Glomerular endothelial cell (primary cell): ENCODE measurements at regions not wholly inside any gene's neighbourhood (a gene's known extent, or its start where the extent isn't known, plus 50 kb on each side); places are given as distances from the start of the nearest gene placed in this dataset.
"Not testable (repeated sequence)": the region's sequence is repeated elsewhere in the genome, so short reads cannot be mapped to it uniquely, and the experiment has no call there.

Experiments used
- DNase-seq: peaks from one replicate; pipeline ENCODE4 v3.0.0-alpha.2; 2011; ENCODE audit warnings: low read depth, low spot score; ENCODE audit errors: extremely low read depth

GRCh38 chr4:52483186-52483890 is 175.8 kb downstream of the USP46 start:
- no peak for DNase-seq

GRCh38 chr4:52507774-52508173 is 151.3 kb downstream of the USP46 start:
- DNase-seq = no peak

GRCh38 chr4:52510939-52511565 is 148.0 kb downstream of the USP46 start:
- DNase-seq = no peak

- DNase-seq = no peak
Measured at GRCh38 chr4:52511825-52512224, 147.3 kb downstream of the USP46 start.

GRCh38 chr4:52512291-52512690 is 146.8 kb downstream of the USP46 start:
- no peak for DNase-seq

GRCh38 chr4:52522093-52522492 is 137.0 kb downstream of the USP46 start:
- not testable (repeated sequence) for DNase-seq

- DNase-seq = no peak
Measured at GRCh38 chr4:52529983-52530382, 129.1 kb downstream of the USP46 start.

- no peak for DNase-seq
Measured at GRCh38 chr4:52535793-52536192, 123.3 kb downstream of the USP46 start.
